HCT116 (cell line): ENCODE measurements at regions not wholly inside any gene's neighbourhood (a gene's known extent, or its start where the extent isn't known, plus 50 kb on each side); places are given as distances from the start of the nearest gene placed in this dataset.

Experiments
- ATAC-seq: fragments of 200-7000 bp; cut with Tn5 transposase; 2 replicates; pipeline ENCODE4 v1.9.1; 2020; ENCODE audit warnings: mild to moderate bottlenecking, moderate library complexity
- BruUV-seq: library from RNA; stranded (reverse); fragments of 400-500 nt; replicated peaks from 2 replicates; lab custom pipeline; 2021; lab: Mats Ljungman, UMichigan
- CTCF ChIA-PET: fragments of 300-600 bp; sonication (Branson Sonifier 250); formaldehyde crosslinking; loops from one replicate; lab custom pipeline; 2021; ENCODE audit warnings: antibody characterized with exemption; lab: Charles Lee
- POLR2A ChIA-PET: fragments of 300-600, 350-600 bp; sonication (Branson Sonifier 250); formaldehyde crosslinking; loops from one replicate; lab custom pipeline; 2021; ENCODE audit warnings: antibody characterized with exemption; lab: Charles Lee
- RAD21 ChIA-PET, 2 experiments: fragments of 300-600 bp; sonication (Branson Sonifier 250); formaldehyde crosslinking; loops; one replicate each; lab custom pipeline; 2023; ENCODE audit warnings: low total read pairs in 2 of 2; ENCODE audit not compliant: uncharacterized antibody in 2 of 2, unreplicated experiment in 2 of 2, low non-redundant PET in 1 of 2; lab: Charles Lee
- DNase-seq: peaks from one replicate; pipeline ENCODE4 v3.0.0-alpha.2; 2010; ENCODE audit warnings: low read depth, low spot score
- H2AFZ ChIP-seq: fragments of 200-600 bp; shearing (Covaris generic), sonication (generic); 2 replicates; pipeline ENCODE4 v1.6.1; 2017; ENCODE audit warnings: low read depth, mixed run types, mixed read lengths, antibody characterized with exemption, low read length; ENCODE audit not compliant: poor library complexity, severe bottlenecking
- H3K27ac ChIP-seq: 2 replicates; pipeline ENCODE4 v1.5.1; 2012; ENCODE audit warnings: low read depth, low read length
- H3K27me3 ChIP-seq: fragments of 200-600 bp; sonication (generic); 2 replicates; pipeline ENCODE4 v1.6.1; 2016; ENCODE audit warnings: mixed run types, low read length, mixed read lengths; ENCODE audit not compliant: insufficient read depth
- H3K36me3 ChIP-seq, 2 experiments: fragments of 200-500 bp in 1 of 2; fragments of 200-600 bp in 1 of 2; sonication (Bioruptor generic) in 1 of 2; sonication (generic) in 1 of 2; 2 replicates each; pipeline versions ENCODE4 v1.5.1 to v1.6.1; 2014 to 2016; ENCODE audit warnings: low read length in 2 of 2, inconsistent platforms in 1 of 2, mixed read lengths in 1 of 2, mixed run types in 1 of 2; ENCODE audit not compliant: insufficient read depth in 2 of 2, control insufficient read depth in 1 of 2
- H3K4me1 ChIP-seq, 2 experiments: fragments of 200-600 bp in 1 of 2; sonication (generic) in 1 of 2; 2 replicates each; pipeline versions ENCODE4 v1.5.1 to v1.6.1; 2012 to 2017; ENCODE audit warnings: low read length in 2 of 2, inconsistent platforms in 1 of 2, mild to moderate bottlenecking in 1 of 2, mixed read lengths in 1 of 2, mixed run types in 1 of 2, moderate library complexity in 1 of 2; ENCODE audit not compliant: insufficient read depth in 2 of 2, control insufficient read depth in 1 of 2
- H3K4me2 ChIP-seq: fragments of 200-600 bp; sonication (generic); 2 replicates; pipeline ENCODE4 v1.6.1; 2017; ENCODE audit warnings: mixed run types, low read length, mixed read lengths
- H3K4me3 ChIP-seq, 2 experiments: fragments of 200-600 bp in 1 of 2; sonication (generic) in 1 of 2; replicated peaks in 1 of 2; 2 replicates each; pipeline ENCODE4 v1.5.1; 2011 to 2016; ENCODE audit warnings: low read length in 2 of 2, control low read depth in 1 of 2, low read depth in 1 of 2, mild to moderate bottlenecking in 1 of 2, mixed read lengths in 1 of 2, mixed run types in 1 of 2
- H3K79me2 ChIP-seq: fragments of 200-600 bp; sonication (generic); 2 replicates; pipeline ENCODE4 v1.6.1; 2017; ENCODE audit warnings: mild to moderate bottlenecking, mixed run types, low read length, moderate library complexity, mixed read lengths; ENCODE audit not compliant: insufficient read depth
- H3K9ac ChIP-seq: fragments of 200-600 bp; sonication (generic); 2 replicates; pipeline ENCODE4 v1.6.1; 2016; ENCODE audit warnings: low read length, mixed read lengths
- H3K9me2 ChIP-seq: fragments of 200-600 bp; sonication (generic), shearing (Covaris generic); 2 replicates; pipeline ENCODE4 v1.6.1; 2017; ENCODE audit warnings: mixed run types, mild to moderate bottlenecking, moderate library complexity; ENCODE audit not compliant: insufficient read depth
- H3K9me3 ChIP-seq, 2 experiments: fragments of 200-500 bp in 1 of 2; fragments of 200-600 bp in 1 of 2; sonication (Bioruptor generic) in 1 of 2; sonication (generic) in 1 of 2; 2 replicates each; pipeline ENCODE4 v1.6.1; 2014 to 2017; ENCODE audit warnings: low read length in 2 of 2, mixed read lengths in 2 of 2, inconsistent platforms in 1 of 2, low read depth in 1 of 2, mild to moderate bottlenecking in 1 of 2, mixed run types in 1 of 2, moderate library complexity in 1 of 2; ENCODE audit not compliant: control insufficient read depth in 1 of 2, insufficient read depth in 1 of 2
- H4K20me1 ChIP-seq: fragments of 200-600 bp; sonication (generic), shearing (Covaris generic); 2 replicates; pipeline ENCODE4 v1.6.1; 2017; ENCODE audit warnings: mixed run types, mild to moderate bottlenecking, moderate library complexity; ENCODE audit not compliant: insufficient read depth
- CBX3 ChIP-seq: IDR thresholded peaks from 2 replicates; pipeline ENCODE4 v1.6.1; 2012; ENCODE audit warnings: low read depth
- EGR1 ChIP-seq: IDR thresholded peaks from 2 replicates; pipeline ENCODE4 v1.6.1; 2012; ENCODE audit warnings: low read depth
- EZH2phosphoT487 ChIP-seq: fragments of 200-600 bp; IDR thresholded peaks from 2 replicates; pipeline ENCODE4 v1.6.1; 2018; ENCODE audit warnings: antibody characterized with exemption, borderline replicate concordance
- POLR2AphosphoS5 ChIP-seq: IDR thresholded peaks from 2 replicates; pipeline ENCODE4 v1.6.1; 2011; ENCODE audit warnings: mild to moderate bottlenecking, low read depth, low read length, moderate library complexity
- SIN3A ChIP-seq: IDR thresholded peaks from 2 replicates; pipeline ENCODE4 v1.6.1; 2012; ENCODE audit warnings: low read depth
- SRF ChIP-seq: IDR thresholded peaks from 2 replicates; pipeline ENCODE4 v1.6.1; 2012; ENCODE audit warnings: low read depth
- YY1 ChIP-seq: IDR thresholded peaks from 2 replicates; pipeline ENCODE4 v1.6.1; 2011; ENCODE audit warnings: low read length, low read depth, moderate library complexity, mild to moderate bottlenecking; ENCODE audit not compliant: insufficient replicate concordance; ENCODE audit errors: extremely low read depth
- ZBTB33 ChIP-seq: IDR thresholded peaks from 2 replicates; pipeline ENCODE4 v1.6.1; 2011; ENCODE audit warnings: mild to moderate bottlenecking, low read length, moderate library complexity; ENCODE audit not compliant: insufficient replicate concordance; ENCODE audit errors: extremely low read depth
- intact Hi-C: fragments of 100-400 bp; cut with micrococcal nuclease; formaldehyde crosslinking; loops from 2 replicates; pipeline ENCODE4 v1.10.0; 2022

DNA sequence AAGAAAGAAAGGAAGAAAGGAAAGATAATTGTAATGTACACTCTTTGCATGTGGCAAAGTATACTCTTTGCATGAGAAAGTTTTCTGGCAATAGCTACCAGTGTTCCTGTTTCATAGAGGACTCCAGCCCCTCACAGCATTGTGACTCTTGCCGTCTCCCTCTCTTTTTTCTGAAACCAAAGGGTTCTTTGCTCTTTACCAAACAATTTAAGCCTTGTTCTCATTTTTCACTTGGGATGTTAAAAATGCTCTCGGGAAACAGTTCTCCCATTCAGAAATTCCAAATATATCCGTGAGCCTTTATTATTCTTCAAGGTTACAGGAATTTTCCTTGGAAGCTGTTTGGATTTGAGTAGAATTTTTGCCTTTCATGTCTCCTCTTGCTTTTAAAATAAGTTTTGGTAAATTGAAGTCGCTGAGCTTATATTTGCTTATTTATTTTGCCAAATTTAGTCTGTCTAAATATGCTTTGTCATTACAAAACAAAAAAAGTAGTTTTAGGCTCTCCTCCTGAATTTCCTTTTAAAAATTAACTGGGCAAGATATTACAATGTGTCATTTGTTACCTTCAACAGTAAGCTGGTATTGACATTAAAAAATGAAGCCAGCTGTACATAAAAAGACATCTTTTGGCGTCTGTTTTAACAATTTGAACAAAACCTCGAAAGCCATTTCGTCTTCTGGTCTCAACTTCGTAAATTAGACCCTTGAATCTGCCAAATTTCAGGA lies 103.8 kb upstream of the ARMC2 start:
- Histone ChIP-seq H3K4me1 (peaks cover 8 to 35% of the 10 kb centered on the region in 2 experiments; a peak in 3 of 4 replicates), H3K27ac (no peak overlapping the region), H3K4me2 (no peak overlapping the region), H4K20me1 (no peaks in the 10 kb centered on the region), H3K36me3 (no peaks in the 10 kb centered on the region), H3K4me3 (no peak overlapping the region), H3K9me3 (no peaks in the 10 kb centered on the region), H3K79me2 (no peaks in the 10 kb centered on the region), H3K9me2 (no peaks in the 10 kb centered on the region), H3K9ac (no peak overlapping the region), H2AFZ (no peak overlapping the region), H3K27me3 (no peaks in the 10 kb centered on the region)
- intact Hi-C loops = no loop called here
- DNase-seq (no peak), ATAC-seq (no peak)
- ChIA-PET CTCF (interaction anchor here (0.7 kb wide), 1 partner anchor 11 kb away, joined by 3 read pairs; no protein-coding TSS in a partner anchor), POLR2A (no interaction called here), RAD21 (no interaction called here)
- TF ChIP-seq SIN3A (no peak), CBX3 (no peak), ZBTB33 (no peak), EZH2phosphoT487 (no peak), EGR1 (no peak), POLR2AphosphoS5 (no peak), SRF (no peak), YY1 (no peak)
- BruUV-seq = no TSS peak
